ENCODE measurements at regions not wholly inside any gene's neighbourhood (a gene's known extent, or its start where the extent isn't known, plus 50 kb on each side); places are given as distances from the start of the nearest gene placed in this dataset.

DNA sequence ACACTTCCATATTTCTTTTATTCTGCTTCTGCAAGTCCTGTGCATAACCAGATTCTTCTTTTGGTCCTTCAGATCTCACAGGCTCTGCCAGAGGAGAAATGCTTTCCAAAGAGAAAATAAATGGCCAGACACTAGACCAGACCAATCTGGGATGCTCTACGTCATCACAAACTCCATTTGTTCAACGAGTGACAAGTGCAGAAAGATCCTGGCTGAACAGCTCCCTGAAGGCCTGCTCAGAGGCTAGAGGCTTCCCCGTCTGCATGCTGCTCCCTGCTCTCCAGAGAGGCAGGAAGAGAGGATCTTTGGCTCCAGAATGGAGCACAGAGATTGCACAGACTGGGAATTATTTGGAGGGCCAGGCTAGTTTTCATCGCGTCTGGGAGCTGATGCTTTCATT lies 232.7 kb downstream of the MAF start:
- no peaks in the 10 kb centered on the region for H4K20me1 ChIP-seq (replicated peaks in 1 of 2; ENCODE audit: control insufficient read depth in 1 of 2, insufficient read depth in 2 of 2, low read length in 2 of 2)
- no peak overlapping the region for H3K4me3 ChIP-seq (ENCODE audit: extremely low read depth in 1 of 4, insufficient read depth in 2 of 4, low read depth in 3 of 4, low read length in 4 of 4)
- ChIA-PET POLR2A (ENCODE audit: partially characterized antibody) (no interaction called here), CTCF (ENCODE audit: partially characterized antibody) (interaction anchor here (2.5 kb wide), 1 partner anchor 8 kb away, joined by 6 read pairs; no protein-coding TSS in a partner anchor)
- no peak overlapping the region for H3K9ac ChIP-seq (replicated peaks in 1 of 4; ENCODE audit: extremely low read depth in 1 of 4, low read depth in 3 of 4, low read length in 3 of 4)
- no peak overlapping the region for H3K4me2 ChIP-seq (ENCODE audit: insufficient read depth in 1 of 2, low read depth in 2 of 2, low read length in 2 of 2)
- H3K9me3 ChIP-seq (ENCODE audit: insufficient read depth in 2 of 2, low read depth in 1 of 2, low read length in 1 of 2) = peaks cover 0 to 3% of the 10 kb centered on the region in 2 experiments; a peak in 1 of 4 replicates
- no peak overlapping the region for H4K8ac ChIP-seq (ENCODE audit: extremely low read depth, insufficient read depth, low read length)
- H3K36me3 ChIP-seq (ENCODE audit: control insufficient read depth in 2 of 4, insufficient read depth in 4 of 4, low read length in 3 of 4) = no peaks in the 10 kb centered on the region
- 90% methylated on average over 5 of the region's 5 CpGs; no CpG with 5 or more reads in 1 of the 2 experiments for WGBS, 2 experiments (ENCODE audit: extremely low coverage in 1 of 2, insufficient coverage in 1 of 2, insufficient read length in 1 of 2, insufficient replicate concordance in 2 of 2, low coverage in 1 of 2, low lambda C conversion rate in 2 of 2, missing lambda C conversion rate in 1 of 2)
- H3K4ac ChIP-seq (replicated peaks; ENCODE audit: insufficient read length, low read depth, low read length) = no peak overlapping the region
- no peak overlapping the region for H2BK120ac ChIP-seq (replicated peaks; ENCODE audit: low read depth, low read length)
- H2BK20ac ChIP-seq (ENCODE audit: low read length) = no peak overlapping the region
- H3K27ac ChIP-seq (ENCODE audit: low read depth, low read length) = no peak overlapping the region
- H2BK12ac ChIP-seq (ENCODE audit: low read depth, low read length) = no peak overlapping the region
- H2AK5ac ChIP-seq (ENCODE audit: low read depth, low read length) = no peak overlapping the region
- H3K27me3 ChIP-seq (replicated peaks in 1 of 4; ENCODE audit: control insufficient read depth in 3 of 4, extremely low read depth in 1 of 4, insufficient read depth in 3 of 4, low read length in 3 of 4) = no peaks in the 10 kb centered on the region
- H3K79me2 ChIP-seq (ENCODE audit: control insufficient read depth in 1 of 2, insufficient read depth in 2 of 2, low read length in 2 of 2) = no peaks in the 10 kb centered on the region
- H3K79me1 ChIP-seq (ENCODE audit: low read depth, low read length) = no peaks in the 10 kb centered on the region
- H3K14ac ChIP-seq (ENCODE audit: insufficient read length) = no peak overlapping the region
- no peak overlapping the region for H4K5ac ChIP-seq (ENCODE audit: insufficient read length, low read depth, low read length)
- no peaks in the 10 kb centered on the region for H3K23me2 ChIP-seq (ENCODE audit: low read depth, low read length)
- no peak overlapping the region for H2BK15ac ChIP-seq (ENCODE audit: low read length)
- no peak overlapping the region for H2AFZ ChIP-seq (ENCODE audit: low read length)
- no peak overlapping the region for H3K56ac ChIP-seq (replicated peaks; ENCODE audit: insufficient read length, low read depth, low read length)
- no peak overlapping the region for H4K91ac ChIP-seq (replicated peaks; ENCODE audit: insufficient read length, low read length)
- H3K23ac ChIP-seq (ENCODE audit: insufficient read length) = no peak overlapping the region
- no peaks in the 10 kb centered on the region for H3K4me1 ChIP-seq (replicated peaks in 1 of 4; ENCODE audit: control insufficient read depth in 3 of 4, insufficient read depth in 4 of 4, low read length in 3 of 4)
- FAIRE-seq (no peak), DNase-seq (ENCODE audit: low read depth in 1 of 2, low spot score in 2 of 2) (no peak)
- no peak overlapping the region for H3K18ac ChIP-seq (ENCODE audit: extremely low read depth, low read length)
- no peak overlapping the region for H2BK5ac ChIP-seq (ENCODE audit: low read depth, low read length)
- TF ChIP-seq RNF2 (IDR thresholded peaks at IDR 0.05; ENCODE audit: borderline replicate concordance, low read depth, low read length, missing control alignments, poor library complexity, severe bottlenecking) = no peak
- TF ChIP-seq SUZ12 (IDR thresholded peaks at IDR 0.05; ENCODE audit: low read length) = no peak
- no peak for TF ChIP-seq SP2 (IDR thresholded peaks at IDR 0.05; ENCODE audit: low read length)
- no peak for TF ChIP-seq BRCA1 (IDR thresholded peaks at IDR 0.05; ENCODE audit: low read depth, low read length)
- no peak for TF ChIP-seq TAF7 (optimal IDR thresholded peaks at IDR 0.05; ENCODE audit: borderline replicate concordance, low read depth, low read length)
- no peak for TF ChIP-seq TEAD4 (IDR thresholded peaks at IDR 0.05; ENCODE audit: low read depth, low read length)
- no peak for TF ChIP-seq SP4 (IDR thresholded peaks at IDR 0.05; ENCODE audit: low read length)
- TF ChIP-seq CREB1 (IDR thresholded peaks at IDR 0.05) = no peak
- TF ChIP-seq CBX8 (IDR thresholded peaks at IDR 0.05; ENCODE audit: borderline replicate concordance, low read depth, low read length) = no peak
- no peak for TF ChIP-seq SP1 (IDR thresholded peaks at IDR 0.05; ENCODE audit: low read depth, low read length)
- TF ChIP-seq CHD2 (IDR thresholded peaks at IDR 0.05; ENCODE audit: low read length) = no peak
- TF ChIP-seq RXRA (IDR thresholded peaks at IDR 0.05; ENCODE audit: insufficient read depth, low read depth, low read length) = no peak
- TF ChIP-seq POLR2AphosphoS5 (IDR thresholded peaks at IDR 0.05; ENCODE audit: low read depth, low read length) = no peak
- no peak for TF ChIP-seq TAF1 (IDR thresholded peaks at IDR 0.05; ENCODE audit: low read depth, low read length)
- no peak for TF ChIP-seq JUND (IDR thresholded peaks at IDR 0.05; ENCODE audit: low read length)
- TF ChIP-seq ZNF274 (IDR thresholded peaks at IDR 0.05; ENCODE audit: borderline replicate concordance, extremely low read depth, low read length) = no peak
- no peak for TF ChIP-seq RBBP5 (IDR thresholded peaks at IDR 0.05; ENCODE audit: borderline replicate concordance, low read depth, low read length)

Measured in H1 (cell line).